ENCODE measurements at regions not wholly inside any gene's neighbourhood (a gene's known extent, or its start where the extent isn't known, plus 50 kb on each side); places are given as distances from the start of the nearest gene placed in this dataset.

DNA sequence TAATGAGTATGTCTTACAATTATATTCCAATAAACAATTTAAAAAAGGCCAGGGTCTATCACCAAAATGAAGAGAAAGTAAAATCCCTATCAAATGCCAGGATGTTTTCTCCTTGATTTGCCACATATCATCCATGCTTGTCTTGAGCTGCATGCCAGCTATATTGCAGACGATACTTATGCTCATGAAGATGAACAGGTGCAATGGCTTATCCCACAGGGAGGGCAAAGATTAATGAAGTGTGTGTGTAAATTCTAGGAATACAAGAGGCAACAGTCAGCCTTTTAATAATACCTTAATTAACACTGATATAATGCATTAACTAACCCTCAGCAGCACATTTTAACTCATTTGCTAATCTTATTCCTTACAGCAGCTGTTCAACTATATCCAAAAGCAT is 850.5 kb downstream of the KCNA4 start:
- TF ChIP-seq TARDBP (IDR thresholded peaks at IDR 0.05) (no peak), LEF1 (IDR thresholded peaks at IDR 0.05; ENCODE audit: borderline replicate concordance) (no peak), FOXM1 (IDR thresholded peaks at IDR 0.05; ENCODE audit: borderline replicate concordance) (no peak), HDGF (IDR thresholded peaks at IDR 0.05; ENCODE audit: borderline replicate concordance) (no peak), CTBP1 (IDR thresholded peaks at IDR 0.05; ENCODE audit: borderline replicate concordance) (no peak), FOXK2 (IDR thresholded peaks at IDR 0.05) (no peak), ZNF384 (IDR thresholded peaks at IDR 0.05) (no peak), PKNOX1 (IDR thresholded peaks at IDR 0.05) (no peak), L3MBTL2 (conservative IDR thresholded peaks at IDR 0.05) (no peak)
